ENCODE measurements at regions not wholly inside any gene's neighbourhood (a gene's known extent, or its start where the extent isn't known, plus 50 kb on each side); places are given as distances from the start of the nearest gene placed in this dataset.

DNA sequence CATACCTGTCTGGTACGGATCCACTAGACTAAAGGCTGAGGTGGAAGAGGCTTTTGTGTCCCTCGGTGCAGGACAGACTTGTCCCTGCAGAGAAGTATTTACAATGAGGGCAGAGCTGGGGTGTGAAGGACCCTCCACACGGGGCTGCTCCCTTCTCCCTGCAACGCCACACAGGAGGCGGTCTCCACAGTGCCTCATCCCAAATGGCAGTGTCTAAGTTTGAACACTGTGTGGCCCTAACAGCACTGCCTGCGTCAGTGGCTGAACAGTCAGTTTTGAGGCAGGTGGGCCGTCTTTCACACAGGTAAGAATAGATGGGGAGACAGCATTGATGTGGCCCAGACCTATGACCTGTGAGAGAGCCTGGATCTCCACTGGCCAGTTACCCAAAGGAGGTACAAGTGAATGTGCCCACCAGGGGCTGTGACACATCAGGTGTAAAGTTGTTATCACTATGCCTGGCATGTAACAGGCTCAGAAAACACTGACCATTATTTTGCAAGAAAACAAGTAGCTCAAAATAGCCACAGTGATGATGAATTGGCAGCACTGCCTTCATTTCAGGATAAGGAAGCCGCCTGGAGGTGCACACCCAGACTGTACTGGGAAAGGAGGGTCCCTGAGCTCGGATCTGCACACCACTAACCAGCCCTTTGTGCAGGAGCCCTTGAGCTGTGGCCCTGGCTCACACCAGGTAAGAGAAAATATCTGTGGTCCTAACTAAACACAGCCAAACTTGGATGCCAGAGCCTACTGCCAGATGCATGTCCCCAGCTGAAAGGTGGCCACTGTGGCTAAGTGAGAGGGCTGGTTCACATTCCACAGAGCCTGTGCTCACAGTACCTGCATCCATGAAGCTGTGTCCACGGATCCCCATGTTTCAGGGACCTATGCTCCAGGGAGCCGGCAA lies 246.7 kb downstream of the DLL1 start:
- peaks cover 44% of the 10 kb centered on the region for H3K27me3 Mint-ChIP-seq (ENCODE audit: low read depth, unreplicated experiment)
- Histone ChIP-seq H3K4me3 (ENCODE audit: insufficient read depth, low read depth, low read length) (no peak overlapping the region), H3K27ac (ENCODE audit: low read depth, low read length) (no peak overlapping the region), H4K20me1 (ENCODE audit: insufficient read depth, low read length) (no peaks in the 10 kb centered on the region), H3K27me3 (ENCODE audit: insufficient read depth, low read length) (no peaks in the 10 kb centered on the region), H3K9ac (ENCODE audit: low read length) (no peak overlapping the region), H3K36me3 (ENCODE audit: insufficient read depth, low read length) (no peaks in the 10 kb centered on the region), H3K79me2 (ENCODE audit: insufficient read depth, low read length) (no peaks in the 10 kb centered on the region), H3K4me2 (ENCODE audit: low read length) (no peak overlapping the region), H3K9me3 (ENCODE audit: insufficient read depth, low read depth, low read length) (no peaks in the 10 kb centered on the region), H2AFZ (ENCODE audit: low read depth, low read length) (no peak overlapping the region), H3K4me1 (ENCODE audit: insufficient read depth, low read length) (no peaks in the 10 kb centered on the region)
- H3K27ac Mint-ChIP-seq (ENCODE audit: unreplicated experiment), result no peak overlapping the region
- H3K9me3 Mint-ChIP-seq (ENCODE audit: unreplicated experiment), result peaks cover 9% of the 10 kb centered on the region
- H3K4me1 Mint-ChIP-seq (ENCODE audit: low read depth, unreplicated experiment), result no peaks in the 10 kb centered on the region
- peaks cover 2% of the 10 kb centered on the region for H3K36me3 Mint-ChIP-seq (ENCODE audit: low read depth, unreplicated experiment)
- H3K4me3 Mint-ChIP-seq (ENCODE audit: unreplicated experiment), result no peak overlapping the region
- FAIRE-seq, result no peak
- DNase-seq (ENCODE audit: low read depth), result no peak
- TF ChIP-seq, protein P1, sequence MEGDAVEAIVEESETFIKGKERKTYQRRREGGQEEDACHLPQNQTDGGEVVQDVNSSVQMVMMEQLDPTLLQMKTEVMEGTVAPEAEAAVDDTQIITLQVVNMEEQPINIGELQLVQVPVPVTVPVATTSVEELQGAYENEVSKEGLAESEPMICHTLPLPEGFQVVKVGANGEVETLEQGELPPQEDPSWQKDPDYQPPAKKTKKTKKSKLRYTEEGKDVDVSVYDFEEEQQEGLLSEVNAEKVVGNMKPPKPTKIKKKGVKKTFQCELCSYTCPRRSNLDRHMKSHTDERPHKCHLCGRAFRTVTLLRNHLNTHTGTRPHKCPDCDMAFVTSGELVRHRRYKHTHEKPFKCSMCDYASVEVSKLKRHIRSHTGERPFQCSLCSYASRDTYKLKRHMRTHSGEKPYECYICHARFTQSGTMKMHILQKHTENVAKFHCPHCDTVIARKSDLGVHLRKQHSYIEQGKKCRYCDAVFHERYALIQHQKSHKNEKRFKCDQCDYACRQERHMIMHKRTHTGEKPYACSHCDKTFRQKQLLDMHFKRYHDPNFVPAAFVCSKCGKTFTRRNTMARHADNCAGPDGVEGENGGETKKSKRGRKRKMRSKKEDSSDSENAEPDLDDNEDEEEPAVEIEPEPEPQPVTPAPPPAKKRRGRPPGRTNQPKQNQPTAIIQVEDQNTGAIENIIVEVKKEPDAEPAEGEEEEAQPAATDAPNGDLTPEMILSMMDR (IDR thresholded peaks at IDR 0.05; ENCODE audit: insufficient read depth, low read depth, low read length), result no peak
- no peak for TF ChIP-seq EZH2 (IDR thresholded peaks at IDR 0.05; ENCODE audit: insufficient read depth, low read length)

- no peaks in the 10 kb centered on the region for H3K9me3 ChIP-seq (ENCODE audit: insufficient read depth, low read depth, low read length)
Observed at GRCh38 chr6:170043150-170043819, 247.6 kb downstream of the DLL1 start.

DNA sequence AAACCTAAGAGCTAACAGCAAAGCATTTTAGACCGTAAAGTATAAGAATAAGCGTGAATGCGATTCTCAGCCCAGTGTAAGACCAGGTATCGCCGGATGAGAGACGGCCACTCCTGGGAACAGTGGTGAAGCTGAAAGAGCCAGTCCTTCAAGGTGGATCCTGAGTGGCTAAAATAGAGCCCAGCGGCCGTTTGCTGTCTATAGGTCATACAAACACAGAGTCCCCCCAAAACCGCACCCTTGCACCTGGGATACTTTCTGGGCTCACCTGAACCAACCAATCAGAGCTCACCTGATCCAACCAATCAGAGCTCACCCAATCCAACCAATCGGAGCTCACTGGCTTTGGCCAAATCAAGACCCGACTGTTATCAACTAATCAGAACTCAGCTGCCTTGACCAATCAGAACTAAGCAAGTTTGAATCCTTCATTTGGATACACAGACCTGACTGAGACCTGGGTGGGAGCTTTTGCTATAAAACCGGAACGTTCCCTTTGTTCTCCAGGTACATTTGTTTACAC lies 248.2 kb downstream of the DLL1 start:
- no peak for FAIRE-seq
- Mint-ChIP-seq H3K4me1 (ENCODE audit: low read depth, unreplicated experiment) (no peaks in the 10 kb centered on the region), H3K27ac (ENCODE audit: unreplicated experiment) (no peak overlapping the region)

More at GRCh38 chr6:170043150-170043819, 247.6 kb downstream of the DLL1 start:
- no peak overlapping the region for H3K4me2 ChIP-seq (ENCODE audit: low read length)
- TF ChIP-seq EZH2 (IDR thresholded peaks at IDR 0.05; ENCODE audit: insufficient read depth, low read length), result no peak
- Mint-ChIP-seq H3K36me3 (ENCODE audit: low read depth, unreplicated experiment) (peaks cover 2% of the 10 kb centered on the region), H3K4me3 (ENCODE audit: unreplicated experiment) (no peak overlapping the region), H3K27ac (ENCODE audit: unreplicated experiment) (no peak overlapping the region), H3K9me3 (ENCODE audit: unreplicated experiment) (peaks cover 9% of the 10 kb centered on the region), H3K4me1 (ENCODE audit: low read depth, unreplicated experiment) (no peaks in the 10 kb centered on the region), H3K27me3 (ENCODE audit: low read depth, unreplicated experiment) (peaks cover 40% of the 10 kb centered on the region)
- H2AFZ ChIP-seq (ENCODE audit: low read depth, low read length), result no peak overlapping the region
- no peak overlapping the region for H3K27ac ChIP-seq (ENCODE audit: low read depth, low read length)
- no peak overlapping the region for H3K4me3 ChIP-seq (ENCODE audit: insufficient read depth, low read depth, low read length)
- H3K9ac ChIP-seq (ENCODE audit: low read length), result no peak overlapping the region
- H4K20me1 ChIP-seq (ENCODE audit: insufficient read depth, low read length), result no peaks in the 10 kb centered on the region
- DNase-seq (ENCODE audit: low read depth) (no peak), FAIRE-seq (no peak)
- no peaks in the 10 kb centered on the region for H3K27me3 ChIP-seq (ENCODE audit: insufficient read depth, low read length)
- H3K36me3 ChIP-seq (ENCODE audit: insufficient read depth, low read length), result no peaks in the 10 kb centered on the region
- no peaks in the 10 kb centered on the region for H3K4me1 ChIP-seq (ENCODE audit: insufficient read depth, low read length)
- no peaks in the 10 kb centered on the region for H3K79me2 ChIP-seq (ENCODE audit: insufficient read depth, low read length)

More for the DNA sequence above, 248.2 kb downstream of the DLL1 start:
- Histone ChIP-seq H3K79me2 (ENCODE audit: insufficient read depth, low read length) (no peaks in the 10 kb centered on the region), H3K9ac (ENCODE audit: low read length) (no peak overlapping the region), H3K9me3 (ENCODE audit: insufficient read depth, low read depth, low read length) (peaks cover 3% of the 10 kb centered on the region), H4K20me1 (ENCODE audit: insufficient read depth, low read length) (no peaks in the 10 kb centered on the region), H3K4me3 (ENCODE audit: insufficient read depth, low read depth, low read length) (no peak overlapping the region), H2AFZ (ENCODE audit: low read depth, low read length) (no peak overlapping the region), H3K4me1 (ENCODE audit: insufficient read depth, low read length) (no peaks in the 10 kb centered on the region), H3K4me2 (ENCODE audit: low read length) (no peak overlapping the region), H3K27me3 (ENCODE audit: insufficient read depth, low read length) (no peaks in the 10 kb centered on the region), H3K36me3 (ENCODE audit: insufficient read depth, low read length) (no peaks in the 10 kb centered on the region), H3K27ac (ENCODE audit: low read depth, low read length) (no peak overlapping the region)
- H3K27me3 Mint-ChIP-seq (ENCODE audit: low read depth, unreplicated experiment), result peaks cover 42% of the 10 kb centered on the region
- peaks cover 2% of the 10 kb centered on the region for H3K36me3 Mint-ChIP-seq (ENCODE audit: low read depth, unreplicated experiment)
- DNase-seq (ENCODE audit: low read depth), result no peak
- no peak overlapping the region for H3K4me3 Mint-ChIP-seq (ENCODE audit: unreplicated experiment)
- TF ChIP-seq, protein P1 (IDR thresholded peaks at IDR 0.05; ENCODE audit: insufficient read depth, low read depth, low read length), result no peak
- TF ChIP-seq EZH2 (IDR thresholded peaks at IDR 0.05; ENCODE audit: insufficient read depth, low read length), result no peak
- H3K9me3 Mint-ChIP-seq (ENCODE audit: unreplicated experiment), result peaks cover 9% of the 10 kb centered on the region

Measured in astrocyte (in vitro differentiated cells and primary cell).